Coronary artery (tissue), 2 donors: ENCODE measurements at regions not wholly inside any gene's neighbourhood (a gene's known extent, or its start where the extent isn't known, plus 50 kb on each side); places are given as distances from the start of the nearest gene placed in this dataset.

Source experiments
- DNase-seq: peaks from one replicate; pipeline ENCODE4 v3.0.0-alpha.2; 2017; ENCODE audit warnings: low spot score
- H3K27ac ChIP-seq, 2 donors: fragments of 200-600 bp; sonication (generic); one replicate each; pipeline ENCODE4 v1.5.1; 2016 to 2019
- H3K4me3 ChIP-seq: fragments of 200-600 bp; sonication (generic); 2 replicates; pipeline ENCODE4 v1.5.1; 2016; ENCODE audit warnings: mild to moderate bottlenecking, moderate library complexity
- CTCF ChIP-seq: fragments of 200-600 bp; sonication (generic); IDR thresholded peaks from one replicate; pipeline ENCODE4 v1.5.1; 2019; ENCODE audit warnings: antibody characterized with exemption

GRCh38 chr1:91152331-91152730 is 130.5 kb upstream of the ZNF644 start:
- H3K4me3 ChIP-seq: no peak overlapping the region
- no peak for DNase-seq
- H3K27ac ChIP-seq: no peak overlapping the region
- TF ChIP-seq CTCF: no peak

GRCh38 chr1:91151702-91152101 is 129.9 kb upstream of the ZNF644 start:
- no peak for DNase-seq

GRCh38 chr1:91148641-91149069 is 126.8 kb upstream of the ZNF644 start:
- Histone ChIP-seq H3K4me3 (no peak overlapping the region), H3K27ac (no peak overlapping the region)
- no peak for TF ChIP-seq CTCF
- peak; percentile 36 for DNase-seq

More at GRCh38 chr1:91151702-91152101, 129.9 kb upstream of the ZNF644 start:
- Histone ChIP-seq H3K4me3 (no peak overlapping the region), H3K27ac (no peak overlapping the region)
- no peak for TF ChIP-seq CTCF

- H3K27ac ChIP-seq: no peak overlapping the region
- no peak for DNase-seq
- TF ChIP-seq CTCF: no peak
- H3K4me3 ChIP-seq: no peak overlapping the region
Observed at GRCh38 chr1:91141858-91142257, 120.0 kb upstream of the ZNF644 start.

- H3K27ac ChIP-seq: no peak overlapping the region
- peak; percentile 31 for DNase-seq
- TF ChIP-seq CTCF: no peak
- H3K4me3 ChIP-seq: no peak overlapping the region
Observed at GRCh38 chr1:91138959-91139358, 117.1 kb upstream of the ZNF644 start.

- H3K4me3 ChIP-seq: no peak overlapping the region
- TF ChIP-seq CTCF: no peak
- no peak overlapping the region for H3K27ac ChIP-seq
- no peak for DNase-seq
Observed at GRCh38 chr1:91137173-91137852, 115.5 kb upstream of the ZNF644 start.

- no peak for DNase-seq
- Histone ChIP-seq H3K4me3 (no peak overlapping the region), H3K27ac (no peak overlapping the region)
- TF ChIP-seq CTCF: no peak
Observed at GRCh38 chr1:91135799-91136198, 114.0 kb upstream of the ZNF644 start.
